Lower leg skin (tissue), 4 donors: ENCODE measurements at regions not wholly inside any gene's neighbourhood (a gene's known extent, or its start where the extent isn't known, plus 50 kb on each side); places are given as distances from the start of the nearest gene placed in this dataset.
A peak's percentile ranks its signal among the peaks of the same experiment; 100 is the strongest.

ENCODE experiments used
- DNase-seq, 2 donors: peaks; one replicate each; pipeline ENCODE4 v3.0.0-alpha.2; 2019; ENCODE audit warnings: low spot score in 2 of 2
- H3K4me3 ChIP-seq: fragments of 200-600 bp; sonication (generic); 2 replicates; pipeline ENCODE4 v1.5.1; 2017; ENCODE audit warnings: mild to moderate bottlenecking, low read depth; ENCODE audit not compliant: poor library complexity, severe bottlenecking
- CTCF ChIP-seq, 3 donors: fragments of 450-650 bp; IDR thresholded peaks; one replicate each; pipeline ENCODE4 v1.5.1; 2016; ENCODE audit warnings: antibody characterized with exemption in 3 of 3, mild to moderate bottlenecking in 3 of 3, moderate library complexity in 2 of 3
- POLR2A ChIP-seq, 2 donors: fragments of 450-650 bp; IDR thresholded peaks; one replicate each; pipeline ENCODE4 v1.6.1; 2016 to 2017; ENCODE audit warnings: antibody characterized with exemption in 2 of 2, mild to moderate bottlenecking in 1 of 2, moderate library complexity in 1 of 2
- WGBS, 2 donors: methylation state at CpG; one replicate each; pipeline ENCODE4 v1.1.5; 2018; 5-methylcytosine and 5-hydroxymethylcytosine counted together
- intact Hi-C: fragments of 100-400 bp; cut with DNase I; formaldehyde crosslinking; loops from one replicate; pipeline ENCODE4 v1.15.0; 2023; ENCODE audit warnings: low total_unique reads

- DNase-seq: peak; percentile 41 to 88
- no peak overlapping the region for H3K4me3 ChIP-seq
- TF ChIP-seq CTCF (IDR thresholded peaks at IDR 0.05) (no peak), POLR2A (IDR thresholded peaks at IDR 0.05) (no peak)
- intact Hi-C loops: no loop called here
- 50 to 56% methylated on average over 10 of the region's 10 CpGs for WGBS, 2 donors
Measured at GRCh38 chr5:107248066-107248695, 422.6 kb downstream of the EFNA5 start.

- no peak for TF ChIP-seq CTCF (IDR thresholded peaks at IDR 0.05)
- no peak for TF ChIP-seq POLR2A (IDR thresholded peaks at IDR 0.05)
- 87 to 88% methylated on average over 2 of the region's 2 CpGs for WGBS, 2 donors
- DNase-seq: no peak
- no peak overlapping the region for H3K4me3 ChIP-seq
- intact Hi-C loops: no loop called here
Measured at GRCh38 chr5:107247427-107247826, 423.3 kb downstream of the EFNA5 start.

GRCh38 chr5:107243220-107243579 is 427.5 kb downstream of the EFNA5 start:
- 93 to 97% methylated on average over 3 of the region's 3 CpGs for WGBS, 2 donors
- intact Hi-C loops: no loop called here
- DNase-seq: no peak
- no peak overlapping the region for H3K4me3 ChIP-seq
- TF ChIP-seq CTCF (IDR thresholded peaks at IDR 0.05) (no peak), POLR2A (IDR thresholded peaks at IDR 0.05) (no peak)

GRCh38 chr5:107242411-107243219 is 428.1 kb downstream of the EFNA5 start:
- H3K4me3 ChIP-seq: no peak overlapping the region
- 68 to 70% methylated on average over 3 of the region's 3 CpGs for WGBS, 2 donors
- DNase-seq: no peak
- no peak for TF ChIP-seq POLR2A (IDR thresholded peaks at IDR 0.05)
- TF ChIP-seq CTCF (IDR thresholded peaks at IDR 0.05): no peak
- intact Hi-C loops: no loop called here

- WGBS, 2 donors: 68 to 83% methylated on average over 1 of the region's 1 CpG
- H3K4me3 ChIP-seq: no peak overlapping the region
- no peak for TF ChIP-seq POLR2A (IDR thresholded peaks at IDR 0.05)
- TF ChIP-seq CTCF (IDR thresholded peaks at IDR 0.05): no peak
- no peak for DNase-seq
- intact Hi-C loops: no loop called here
Measured at GRCh38 chr5:107241841-107242240, 428.9 kb downstream of the EFNA5 start.
